HK-2 (cell line): ENCODE measurements at regions not wholly inside any gene's neighbourhood (a gene's known extent, or its start where the extent isn't known, plus 50 kb on each side); places are given as distances from the start of the nearest gene placed in this dataset.
A peak's percentile ranks its signal among the peaks of the same experiment; 100 is the strongest.
"Not testable (repeated sequence)": the region's sequence is repeated elsewhere in the genome, so short reads cannot be mapped to it uniquely, and the experiment has no call there.

Experiments used
- DNase-seq: peaks from one replicate; pipeline ENCODE4 v3.0.0-alpha.2; 2018; ENCODE audit not compliant: unreplicated experiment

DNA sequence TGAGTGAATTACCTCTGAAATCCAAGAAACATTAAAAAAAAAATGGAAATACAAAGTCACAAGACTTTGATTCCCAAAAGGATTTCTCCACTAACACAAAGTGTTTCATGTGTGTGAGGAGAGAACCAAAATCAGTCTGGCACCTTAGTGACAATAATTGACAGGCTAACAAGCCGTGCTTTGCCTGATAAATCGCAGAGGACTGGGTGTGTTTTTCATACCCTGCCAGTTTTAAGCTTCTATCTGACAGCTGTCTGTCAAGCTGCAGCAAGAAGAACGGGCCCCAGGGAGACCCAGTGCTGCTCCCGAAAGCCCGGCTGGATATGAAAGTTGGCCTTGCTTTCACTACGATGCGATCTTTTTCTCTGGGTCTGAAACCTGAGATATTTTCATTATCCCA lies 101.6 kb upstream of the KCNK2 start:
- DNase-seq, result no peak

DNA sequence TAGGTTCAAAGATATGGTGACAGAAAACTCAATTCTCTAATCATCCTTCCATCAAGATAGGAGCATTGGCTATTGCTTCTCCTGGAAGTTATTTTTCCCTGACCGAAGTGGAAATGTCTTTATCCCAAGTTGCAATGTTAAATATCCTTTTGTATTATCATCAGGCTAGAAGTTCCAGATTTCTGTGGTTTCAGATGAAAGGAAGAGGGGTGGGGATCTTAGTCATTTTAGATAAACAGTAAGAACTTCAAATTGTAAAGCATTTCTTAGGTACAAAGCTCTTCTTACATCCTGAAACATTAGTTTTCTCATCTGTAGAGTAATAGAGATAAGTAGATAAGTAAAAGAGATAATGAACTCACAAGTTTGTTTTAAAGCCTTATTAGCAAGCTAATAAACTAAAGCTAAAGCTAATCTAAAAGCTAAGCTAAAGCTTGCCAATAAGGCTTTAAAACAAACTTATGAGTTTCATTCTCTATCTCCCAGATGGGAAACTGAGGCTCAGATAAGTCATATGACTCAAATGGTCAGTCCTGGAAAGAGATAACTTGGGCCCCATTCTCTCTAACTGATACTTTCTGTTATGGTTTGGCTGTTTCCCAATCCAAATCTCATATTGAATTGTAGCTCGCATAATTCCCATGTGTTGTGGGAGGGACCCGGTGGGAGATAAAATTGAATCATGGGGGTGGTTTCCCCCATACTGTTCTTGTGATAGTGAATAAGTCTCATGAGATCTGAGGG lies 99.2 kb upstream of the KCNK2 start:
- no peak for DNase-seq

DNA sequence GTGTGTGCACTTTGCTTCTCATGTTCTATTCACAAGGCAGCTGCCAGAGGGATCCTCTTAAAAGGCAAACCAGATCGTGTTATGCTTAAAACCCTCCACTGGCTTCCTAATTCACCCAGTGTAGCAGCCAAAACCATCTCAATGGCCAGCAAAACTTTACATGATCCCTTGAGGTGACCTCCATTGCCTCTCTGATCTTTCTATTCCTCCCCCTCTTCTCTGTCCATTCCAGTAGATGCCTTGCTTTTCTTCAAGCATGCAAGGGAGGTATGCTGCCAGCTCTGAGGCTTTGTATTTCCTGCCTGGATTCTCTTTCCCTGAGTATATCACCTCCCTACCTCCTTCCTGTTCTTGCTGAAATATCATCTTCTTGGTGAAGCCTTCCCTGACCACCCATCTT lies 93.2 kb upstream of the KCNK2 start:
- DNase-seq, result peak; percentile 11

DNA sequence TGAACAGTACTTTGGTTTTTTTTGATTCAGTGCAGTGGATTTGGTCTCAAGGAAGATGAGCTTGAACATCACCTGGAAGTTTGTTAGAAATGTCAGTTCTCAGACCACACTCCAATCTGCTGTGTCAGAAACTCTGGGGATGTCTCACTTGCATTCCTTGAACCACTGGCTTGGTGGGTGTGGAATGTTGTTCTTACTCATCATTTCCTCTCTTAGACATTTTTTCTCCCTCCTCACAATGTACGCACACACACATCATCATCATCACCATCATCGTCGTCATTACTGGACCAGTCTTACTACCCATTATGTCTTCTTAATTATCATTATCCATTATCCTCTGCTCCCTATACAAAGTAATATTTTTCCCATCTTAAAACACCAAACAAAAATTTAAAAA lies 91.9 kb upstream of the KCNK2 start:
- DNase-seq, result peak; percentile 55

DNA sequence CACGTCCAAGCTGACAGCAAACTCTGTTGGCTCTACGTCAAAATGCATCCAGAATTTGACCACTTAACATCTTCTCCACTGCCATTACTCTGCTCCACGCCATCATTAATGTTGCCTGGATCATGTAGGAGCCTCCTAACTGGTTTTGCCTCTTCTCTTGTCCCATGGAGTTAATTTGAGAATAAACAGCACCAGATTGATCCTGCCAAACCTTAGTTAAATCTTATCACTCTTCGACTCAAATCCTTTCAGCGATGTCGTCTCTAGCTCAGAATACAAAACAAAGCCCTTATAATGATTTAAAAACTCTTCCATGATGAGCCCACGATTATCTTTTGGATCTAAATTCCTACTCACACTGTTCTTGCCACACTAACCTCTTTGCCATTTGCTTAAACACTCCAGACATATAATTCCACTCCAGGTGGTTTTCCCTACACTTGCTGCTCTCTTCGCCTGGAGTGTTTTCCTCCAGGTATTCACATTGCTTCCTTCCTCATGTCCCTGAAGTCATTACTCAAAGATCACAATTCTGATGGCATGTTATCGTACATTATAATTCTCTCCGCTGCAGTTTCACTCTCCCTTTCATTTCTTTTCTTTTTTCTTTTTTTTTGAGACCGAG lies 90.7 kb upstream of the KCNK2 start:
- DNase-seq, result no peak

DNA sequence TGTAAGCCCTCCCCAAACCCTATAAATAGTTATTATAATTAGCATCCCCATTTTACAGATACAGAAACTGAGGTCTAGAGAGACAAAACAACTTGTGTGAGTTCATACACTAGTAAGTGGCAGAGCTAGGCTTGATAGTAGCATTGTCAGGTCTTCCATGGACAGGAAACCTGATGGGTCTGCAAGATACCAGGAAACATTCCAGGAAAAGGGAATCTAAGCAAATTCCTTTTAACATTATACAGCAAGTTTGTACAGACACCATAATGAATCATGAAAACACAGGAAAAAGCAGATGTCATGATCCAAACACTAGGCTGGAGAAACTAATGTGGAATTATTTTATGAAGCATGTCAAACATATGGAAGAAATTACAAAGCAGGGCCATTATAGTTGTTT lies 89.1 kb upstream of the KCNK2 start:
- no peak for DNase-seq

DNA sequence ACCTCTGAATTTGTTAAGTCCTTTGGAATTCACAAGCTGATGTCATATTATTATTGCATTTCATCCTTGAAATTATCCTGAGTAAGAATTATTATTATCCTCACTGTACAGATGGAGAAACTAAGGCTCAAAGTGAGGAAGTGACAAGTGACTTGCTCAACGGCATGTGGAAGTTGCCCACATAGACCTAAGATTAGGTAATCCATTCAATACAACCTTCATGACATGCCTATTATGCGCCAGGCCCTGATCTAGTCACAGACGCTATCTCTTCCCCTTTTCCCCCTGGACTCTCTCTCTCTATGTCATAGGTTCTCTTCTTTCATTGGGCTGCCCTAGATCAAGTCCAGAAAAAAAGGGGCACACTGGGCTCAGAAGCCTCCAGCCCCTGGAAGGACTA lies 84.9 kb upstream of the KCNK2 start:
- no peak for DNase-seq

DNA sequence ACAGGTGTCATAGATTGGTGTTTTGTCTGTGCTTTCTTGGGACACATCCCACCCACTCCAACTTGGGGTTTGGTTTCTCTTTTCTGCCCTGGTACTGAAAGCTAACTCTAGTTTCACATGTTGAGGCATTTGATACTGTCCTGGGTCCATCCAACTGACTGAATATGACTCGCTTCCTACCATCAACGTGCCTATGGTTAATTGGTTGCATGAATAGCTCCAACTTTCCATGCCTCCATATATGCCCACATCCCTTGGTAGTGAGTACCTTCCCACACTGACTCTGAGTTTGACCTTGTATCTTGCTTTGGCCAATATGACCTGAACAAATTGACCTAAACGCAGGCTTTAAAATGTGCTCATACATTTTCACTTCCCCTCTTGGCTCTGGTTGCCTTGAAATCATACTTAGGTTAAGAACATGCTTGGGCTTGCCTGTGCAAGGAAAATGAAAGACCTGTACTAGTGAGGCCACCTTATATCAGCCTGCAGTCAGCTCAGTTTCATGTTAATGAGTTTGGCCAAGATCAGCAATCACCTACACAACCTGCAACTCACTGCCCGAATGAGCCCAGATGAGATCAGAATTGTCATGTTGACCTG lies 81.0 kb upstream of the KCNK2 start:
- no peak for DNase-seq

DNA sequence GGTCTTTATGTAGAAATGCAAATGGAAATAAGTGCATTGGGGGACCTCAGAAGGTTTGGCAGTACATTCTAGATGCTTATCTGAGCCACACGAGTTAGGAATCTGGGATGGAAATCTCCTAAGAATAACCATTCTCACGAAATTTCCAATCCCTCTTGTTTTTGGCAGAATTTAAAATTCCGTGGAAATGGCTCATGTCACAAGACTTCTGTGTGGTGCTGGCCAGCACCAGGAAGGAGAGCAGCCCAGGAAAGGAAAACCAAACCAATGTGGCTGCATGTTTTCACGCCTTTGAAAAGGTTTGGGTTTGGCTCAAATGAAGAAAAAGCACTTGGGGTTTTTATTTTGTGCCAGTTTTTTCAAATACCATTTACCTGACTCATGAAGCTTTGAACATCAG lies 80.1 kb upstream of the KCNK2 start:
- DNase-seq, result no peak

DNA sequence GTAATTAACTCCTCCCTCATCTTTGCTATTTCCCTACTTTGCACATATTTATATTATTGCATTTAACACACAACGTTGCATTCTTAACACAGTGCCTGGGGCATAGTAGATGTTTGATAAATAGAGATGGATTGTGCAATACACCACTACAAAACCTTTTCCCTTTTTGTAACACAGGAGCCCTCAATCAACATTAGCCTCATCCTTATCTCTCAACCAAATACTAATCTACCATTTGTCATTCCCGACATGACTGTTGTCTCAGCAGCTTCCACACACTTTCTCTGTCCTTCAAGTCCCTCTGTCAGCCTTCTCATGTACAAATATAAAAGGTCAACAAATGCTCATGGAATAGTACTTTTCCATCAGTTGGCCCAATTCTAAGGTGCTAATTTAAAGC lies 78.9 kb upstream of the KCNK2 start:
- DNase-seq, result no peak

DNA sequence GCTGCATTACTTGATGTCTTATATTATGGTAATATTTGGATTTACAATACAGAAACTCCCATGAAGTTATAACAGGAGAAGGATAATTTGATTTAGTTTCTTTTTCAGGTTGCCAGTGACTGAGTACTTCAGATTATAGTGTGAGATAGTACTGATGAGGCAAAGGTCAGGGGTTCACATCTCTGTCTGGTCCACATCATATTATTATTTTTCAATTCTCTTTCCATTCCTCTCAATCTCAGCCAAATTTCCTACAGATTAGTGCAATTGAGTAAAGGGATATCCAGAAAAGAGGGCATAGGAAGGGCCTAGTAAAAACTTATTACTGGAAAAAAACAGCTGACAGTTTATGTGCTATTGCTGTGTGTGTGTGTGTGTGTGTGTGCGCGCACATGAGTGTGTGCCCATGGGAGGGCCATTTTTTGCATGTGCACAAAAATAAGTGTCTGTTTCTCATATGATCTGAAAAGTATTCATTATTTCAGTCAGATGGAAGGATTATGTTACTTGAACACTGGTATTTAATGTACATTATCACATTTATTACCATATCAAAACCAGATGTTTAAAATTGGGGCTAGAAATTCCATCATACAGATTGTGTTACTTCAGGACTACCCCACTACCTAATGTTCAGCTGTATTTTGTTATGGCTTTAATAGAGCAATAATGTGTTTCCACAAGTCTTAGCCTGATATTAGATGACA lies 78.3 kb upstream of the KCNK2 start:
- DNase-seq, result no peak

DNA sequence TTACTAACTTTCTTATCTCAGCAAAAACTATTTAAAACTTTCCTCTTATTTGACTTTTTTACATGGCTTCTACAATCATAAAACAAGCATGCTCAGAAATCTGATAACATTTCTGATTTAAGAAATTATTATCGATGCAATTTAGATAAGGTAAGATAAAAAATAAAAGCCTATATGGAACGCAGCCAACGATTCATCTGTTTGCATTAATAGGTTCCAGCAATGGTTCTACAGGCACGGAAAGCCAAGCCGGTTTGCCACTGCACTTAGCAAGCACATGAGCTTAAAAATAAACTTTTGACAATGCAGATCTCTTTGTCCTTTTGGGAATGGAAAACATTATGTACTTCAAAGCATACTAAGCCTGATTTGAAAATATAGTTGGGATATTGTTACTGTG lies 77.5 kb upstream of the KCNK2 start:
- no peak for DNase-seq

DNA sequence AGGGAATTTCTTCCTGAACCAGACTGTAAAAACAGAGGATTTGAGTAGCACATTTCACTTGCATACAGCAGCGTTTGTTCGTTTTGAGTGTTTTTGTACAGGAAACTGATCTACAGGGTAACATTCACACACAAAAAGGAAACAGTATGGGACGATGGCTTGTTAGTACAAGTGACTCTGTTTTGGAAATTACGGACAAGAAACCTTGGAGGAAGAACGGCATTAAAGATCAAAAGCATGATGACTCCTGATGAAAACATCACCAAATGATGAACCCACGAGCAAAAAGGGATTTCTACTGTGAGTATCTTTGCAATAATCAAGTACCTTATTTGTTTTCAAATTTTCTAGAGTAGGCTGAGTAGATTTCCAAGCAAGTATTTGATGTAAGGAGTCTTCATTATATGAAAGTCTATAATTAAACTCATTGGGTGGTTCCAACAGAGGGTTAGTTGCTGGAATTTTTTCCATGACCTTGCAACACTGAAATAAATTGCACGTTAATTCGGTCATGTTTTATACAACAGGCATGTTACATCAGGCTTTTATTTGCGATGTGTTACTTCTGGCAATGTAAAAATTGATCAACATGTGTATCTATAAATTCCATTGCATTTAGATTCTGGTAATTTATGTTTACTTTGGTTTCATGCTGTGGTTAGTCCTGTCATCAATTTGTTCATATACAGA lies 76.7 kb upstream of the KCNK2 start:
- no peak for DNase-seq

DNA sequence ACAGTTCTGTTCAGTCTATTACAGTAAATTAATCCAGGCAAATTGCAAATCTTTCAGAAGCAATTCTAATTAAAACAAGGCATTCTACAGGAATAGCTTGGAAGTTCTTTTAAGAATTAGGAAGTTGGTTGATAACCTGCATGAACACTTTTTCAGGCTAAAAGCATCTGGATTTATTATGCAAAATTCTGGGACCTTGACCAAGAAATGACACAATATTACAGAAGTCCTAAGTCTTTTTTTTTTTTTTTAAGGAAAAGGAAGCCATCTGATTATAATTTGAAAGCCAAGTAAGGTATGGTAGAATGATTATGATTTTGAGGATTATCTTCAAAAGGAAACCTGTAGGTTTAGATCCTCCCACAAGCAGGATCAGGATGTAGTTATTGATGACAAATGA lies 74.7 kb upstream of the KCNK2 start:
- DNase-seq, result no peak

DNA sequence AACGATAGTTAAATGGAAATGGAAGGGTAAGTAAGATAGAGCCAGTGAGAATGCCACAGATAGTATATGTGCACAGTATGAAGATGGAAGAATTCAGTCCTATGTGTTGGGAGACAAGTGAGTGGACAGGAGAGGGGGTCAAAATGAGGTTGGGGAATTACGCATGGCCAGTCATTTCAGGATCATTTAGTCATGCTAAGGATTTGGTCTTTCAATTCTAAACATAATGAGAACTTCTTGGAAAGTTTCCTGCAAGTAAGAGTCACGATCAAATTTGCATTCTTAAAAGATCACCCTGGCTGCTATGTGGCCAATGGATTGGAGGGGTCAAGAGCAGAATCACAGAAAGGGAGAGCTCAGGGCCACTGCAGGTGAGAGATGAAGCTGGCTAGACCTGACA lies 64.0 kb upstream of the KCNK2 start:
- no peak for DNase-seq

DNA sequence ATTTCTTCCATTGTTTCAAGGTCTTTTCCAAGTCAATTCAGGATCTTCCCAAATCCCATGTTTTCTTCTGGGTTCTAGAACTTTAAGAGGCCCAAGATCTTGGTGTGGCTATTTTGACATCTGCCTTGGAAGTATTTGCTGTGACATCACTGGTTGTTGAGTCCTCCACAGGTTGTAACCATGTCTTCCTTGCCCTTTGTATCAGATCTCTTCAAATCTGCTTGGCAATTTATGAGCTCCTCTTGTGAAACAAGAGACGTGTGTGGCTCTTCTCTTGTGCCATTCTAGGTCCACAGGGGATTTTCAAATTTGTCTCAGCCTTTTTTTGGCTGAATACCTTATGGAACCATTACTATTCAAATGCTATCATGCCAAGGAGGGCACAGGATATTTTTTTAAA lies 60.3 kb upstream of the KCNK2 start:
- DNase-seq, result no peak

DNA sequence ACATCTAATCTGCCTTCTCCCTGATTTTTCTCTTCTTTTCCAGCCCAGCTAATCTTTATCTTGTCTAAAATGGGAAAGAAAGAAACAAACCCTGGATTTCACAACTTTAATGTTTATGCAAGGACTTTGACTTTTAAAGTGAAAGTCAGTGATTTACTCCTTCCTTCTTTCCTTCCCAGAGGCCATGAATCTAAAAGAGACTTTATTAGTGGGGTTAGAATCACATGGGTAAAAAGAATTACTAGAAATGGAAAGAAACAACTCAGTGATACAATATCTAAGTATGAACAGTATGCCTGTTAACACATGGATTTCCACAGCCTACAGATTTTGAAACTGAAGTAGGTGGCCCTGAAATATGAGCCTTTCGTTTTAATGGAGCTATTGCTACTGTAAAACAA lies 59.8 kb upstream of the KCNK2 start:
- no peak for DNase-seq

DNA sequence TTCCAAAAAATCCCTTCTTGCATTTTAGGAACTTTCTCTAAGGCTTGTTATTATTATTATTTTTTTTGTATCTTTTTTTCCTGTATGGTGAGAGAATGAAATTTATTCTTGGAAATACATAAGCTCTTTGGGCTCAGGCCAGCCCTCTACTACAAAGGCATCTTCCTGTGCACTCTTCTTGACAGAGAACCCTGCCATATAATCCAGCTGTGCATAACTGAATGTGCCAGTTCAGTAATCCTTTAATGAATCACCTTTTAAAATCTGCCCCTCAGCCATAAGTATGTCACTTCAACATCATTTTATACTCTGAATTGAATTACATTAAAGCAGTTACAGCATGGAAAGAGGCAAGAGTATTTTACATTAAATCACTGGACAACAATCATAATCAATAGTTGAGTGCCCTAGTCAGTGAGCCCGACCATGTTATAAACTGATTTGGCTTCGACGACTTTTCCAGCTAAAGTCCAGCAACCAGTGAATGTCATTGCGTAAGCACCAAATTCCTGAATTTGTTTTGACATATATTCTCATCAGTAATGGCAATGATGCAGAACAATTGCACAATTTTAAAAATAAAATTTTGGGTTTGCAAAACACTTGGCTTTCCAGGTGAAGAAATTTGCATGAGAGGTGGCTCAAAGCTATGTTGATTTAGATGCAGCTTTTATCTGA lies 59.2 kb upstream of the KCNK2 start:
- no peak for DNase-seq

DNA sequence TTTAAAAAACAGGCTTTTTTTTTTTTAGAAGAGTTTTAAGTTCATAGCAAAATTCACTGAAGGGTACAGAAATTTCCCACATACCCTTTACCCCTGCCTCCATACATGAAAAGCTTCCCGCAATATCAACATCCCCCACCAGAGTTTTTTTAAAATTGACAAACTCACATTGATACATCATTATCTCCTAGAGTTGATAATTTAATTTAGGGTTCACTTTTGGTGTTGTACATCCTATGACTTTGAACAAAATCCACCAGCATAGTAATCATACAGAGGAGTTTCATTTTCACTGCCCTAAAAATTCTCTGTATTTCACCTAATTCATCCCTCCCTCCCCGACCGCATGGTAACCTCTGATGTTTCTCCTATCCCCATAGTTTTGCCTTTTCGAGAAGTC lies 53.6 kb upstream of the KCNK2 start:
- no peak for DNase-seq

DNA sequence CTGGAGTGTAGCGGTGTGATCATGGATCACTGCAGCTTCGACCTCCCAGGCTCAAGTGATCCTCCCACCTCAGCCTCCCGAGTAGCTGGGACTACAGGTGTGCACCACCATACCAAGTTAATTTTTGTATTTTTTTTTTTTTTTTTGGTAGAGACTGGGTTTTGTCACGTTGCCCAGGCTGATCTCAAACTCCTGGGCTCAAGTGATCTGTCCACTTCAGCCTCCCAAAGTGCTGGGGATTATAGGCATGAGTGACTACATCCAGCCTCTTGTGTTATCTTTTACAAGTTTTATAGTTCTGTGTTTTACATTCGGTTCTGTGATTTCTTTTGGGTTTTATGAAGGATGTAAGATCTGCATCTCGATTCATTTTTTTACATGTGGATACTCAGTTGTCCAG lies 52.0 kb upstream of the KCNK2 start:
- DNase-seq, result not testable (repeated sequence)

DNA sequence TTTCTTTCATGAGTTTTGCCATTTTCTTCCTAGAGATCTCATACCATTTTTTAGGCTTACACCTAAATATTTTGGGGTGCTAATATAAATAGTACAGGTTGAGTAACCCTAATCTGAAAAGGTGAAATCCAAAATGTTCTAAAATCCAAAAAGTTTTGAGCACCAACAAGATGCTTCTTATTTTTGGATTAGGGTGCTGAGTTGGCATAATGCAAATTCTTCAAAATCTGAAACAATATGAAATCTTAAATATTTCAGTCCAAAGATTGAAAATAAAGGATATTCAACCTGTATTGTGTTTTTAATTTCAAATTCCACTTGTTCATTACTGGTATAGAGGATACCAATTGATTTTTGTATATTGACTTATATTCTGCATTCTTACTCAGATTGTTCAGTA lies 51.1 kb upstream of the KCNK2 start:
- DNase-seq, result no peak
